Right lobe of liver (tissue), 6 donors: ENCODE measurements at regions not wholly inside any gene's neighbourhood (a gene's known extent, or its start where the extent isn't known, plus 50 kb on each side); places are given as distances from the start of the nearest gene placed in this dataset.

Source experiments
- ATAC-seq, 4 donors: fragments of 200-7000 bp; cut with Tn5 transposase; one replicate each; pipeline ENCODE4 v1.9.1; 2020; ENCODE audit warnings: mild to moderate bottlenecking in 4 of 4, moderate library complexity in 4 of 4
- DNase-seq, 3 donors: peaks; one replicate each; pipeline ENCODE4 v3.0.0-alpha.2; 2020
- H3K27ac ChIP-seq, 3 donors: fragments of 200-600 bp; one replicate each; pipeline ENCODE4 v1.8.0; 2022
- H3K27me3 ChIP-seq, 2 donors: fragments of 200-600 bp; one replicate each; pipeline ENCODE4 v1.8.0; 2022
- H3K36me3 ChIP-seq, 4 donors: fragments of 200-600 bp; sonication (generic) in 1 of 4; one replicate each; pipeline versions ENCODE4 v1.5.1 to v1.8.0; 2017 to 2022; ENCODE audit warnings: control low read depth in 1 of 4
- H3K4me1 ChIP-seq, 4 donors: fragments of 200-600 bp; sonication (generic) in 1 of 4; one replicate each; pipeline versions ENCODE4 v1.5.1 to v1.8.0; 2017 to 2022; ENCODE audit warnings: control low read depth in 1 of 4
- H3K4me3 ChIP-seq, 3 donors: fragments of 200-600 bp; one replicate each; pipeline ENCODE4 v1.8.0; 2022
- H3K9me3 ChIP-seq, 4 donors: fragments of 200-600 bp; sonication (generic) in 1 of 4; one replicate each; pipeline versions ENCODE4 v1.5.1 to v1.8.0; 2017 to 2022; ENCODE audit warnings: control low read depth in 1 of 4
- POLR2A ChIP-seq: fragments of 450-650 bp; IDR thresholded peaks from one replicate; pipeline ENCODE4 v1.6.1; 2017; ENCODE audit warnings: antibody characterized with exemption, mild to moderate bottlenecking
- WGBS: methylation state at CpG from one replicate; pipeline ENCODE4 v1.1.6; 2018; ENCODE audit warnings: low coverage, low lambda C conversion rate; ENCODE audit not compliant: insufficient coverage; ENCODE audit errors: missing lambda C conversion rate; 5-methylcytosine and 5-hydroxymethylcytosine counted together
- intact Hi-C, 2 donors: fragments of 100-400 bp; cut with DNase I; formaldehyde crosslinking; loops; one replicate each; pipeline versions ENCODE4 v1.11.2 to v1.14.1; 2022
- TF ChIP-seq, protein P1 (sequence below), 4 donors: fragments of 200-600 bp in 3 of 4; fragments of 450-650 bp in 1 of 4; IDR thresholded peaks; one replicate each; pipeline versions ENCODE4 v1.5.1 to v1.8.0; 2016 to 2022; ENCODE audit warnings: antibody characterized with exemption in 4 of 4, mild to moderate bottlenecking in 2 of 4
- donor health status: DM: no; HTN: yes; CAD: no.
- donor health status: DM: no; HTN: no; CAD: no.
- donor health status: DM: no; HTN: no; CAD: no.
- donor health status: DM: no; HTN: yes; CAD: no.
- donor health status: DM: no; HTN: yes; CAD: no.

DNA sequence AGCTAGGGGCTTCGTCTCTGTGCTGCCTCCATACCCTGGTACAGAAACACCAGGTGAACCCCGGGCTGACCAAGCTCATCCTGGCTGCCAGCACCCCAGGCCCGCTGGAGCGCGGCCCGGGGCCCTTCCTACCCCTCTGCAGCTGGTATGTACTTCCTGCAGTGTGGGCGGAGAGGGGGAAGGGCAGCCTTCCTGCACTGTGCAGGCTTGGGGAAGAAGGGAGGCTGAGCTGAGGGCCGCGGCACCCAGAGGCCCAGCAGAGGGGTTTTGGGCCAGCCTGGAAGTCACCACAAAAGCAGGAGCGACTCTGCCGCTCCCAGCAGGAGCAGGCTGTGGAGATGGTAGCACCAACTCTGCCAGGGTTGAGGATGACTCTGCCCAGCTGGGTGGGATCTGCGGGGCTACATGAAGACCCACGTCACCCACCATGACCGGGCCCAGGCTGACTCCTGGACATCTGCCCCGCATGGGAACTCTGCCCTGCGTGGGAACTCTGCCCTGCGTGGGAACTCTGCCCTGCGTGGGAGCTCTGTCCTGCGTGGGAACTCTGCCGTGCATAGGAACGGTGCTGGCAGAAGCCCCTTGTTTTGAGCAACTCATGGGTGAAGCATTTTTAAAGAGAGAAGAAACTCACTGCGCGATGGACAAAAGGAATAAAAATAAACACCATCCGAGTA lies 273.3 kb downstream of the NDUFA10 start:
- no peak for TF ChIP-seq POLR2A
- TF ChIP-seq, protein P1, sequence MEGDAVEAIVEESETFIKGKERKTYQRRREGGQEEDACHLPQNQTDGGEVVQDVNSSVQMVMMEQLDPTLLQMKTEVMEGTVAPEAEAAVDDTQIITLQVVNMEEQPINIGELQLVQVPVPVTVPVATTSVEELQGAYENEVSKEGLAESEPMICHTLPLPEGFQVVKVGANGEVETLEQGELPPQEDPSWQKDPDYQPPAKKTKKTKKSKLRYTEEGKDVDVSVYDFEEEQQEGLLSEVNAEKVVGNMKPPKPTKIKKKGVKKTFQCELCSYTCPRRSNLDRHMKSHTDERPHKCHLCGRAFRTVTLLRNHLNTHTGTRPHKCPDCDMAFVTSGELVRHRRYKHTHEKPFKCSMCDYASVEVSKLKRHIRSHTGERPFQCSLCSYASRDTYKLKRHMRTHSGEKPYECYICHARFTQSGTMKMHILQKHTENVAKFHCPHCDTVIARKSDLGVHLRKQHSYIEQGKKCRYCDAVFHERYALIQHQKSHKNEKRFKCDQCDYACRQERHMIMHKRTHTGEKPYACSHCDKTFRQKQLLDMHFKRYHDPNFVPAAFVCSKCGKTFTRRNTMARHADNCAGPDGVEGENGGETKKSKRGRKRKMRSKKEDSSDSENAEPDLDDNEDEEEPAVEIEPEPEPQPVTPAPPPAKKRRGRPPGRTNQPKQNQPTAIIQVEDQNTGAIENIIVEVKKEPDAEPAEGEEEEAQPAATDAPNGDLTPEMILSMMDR (IDR thresholded peaks at IDR 0.05), result no peak
- peak in 1 of 3 donors; percentile 52 for DNase-seq

DNA sequence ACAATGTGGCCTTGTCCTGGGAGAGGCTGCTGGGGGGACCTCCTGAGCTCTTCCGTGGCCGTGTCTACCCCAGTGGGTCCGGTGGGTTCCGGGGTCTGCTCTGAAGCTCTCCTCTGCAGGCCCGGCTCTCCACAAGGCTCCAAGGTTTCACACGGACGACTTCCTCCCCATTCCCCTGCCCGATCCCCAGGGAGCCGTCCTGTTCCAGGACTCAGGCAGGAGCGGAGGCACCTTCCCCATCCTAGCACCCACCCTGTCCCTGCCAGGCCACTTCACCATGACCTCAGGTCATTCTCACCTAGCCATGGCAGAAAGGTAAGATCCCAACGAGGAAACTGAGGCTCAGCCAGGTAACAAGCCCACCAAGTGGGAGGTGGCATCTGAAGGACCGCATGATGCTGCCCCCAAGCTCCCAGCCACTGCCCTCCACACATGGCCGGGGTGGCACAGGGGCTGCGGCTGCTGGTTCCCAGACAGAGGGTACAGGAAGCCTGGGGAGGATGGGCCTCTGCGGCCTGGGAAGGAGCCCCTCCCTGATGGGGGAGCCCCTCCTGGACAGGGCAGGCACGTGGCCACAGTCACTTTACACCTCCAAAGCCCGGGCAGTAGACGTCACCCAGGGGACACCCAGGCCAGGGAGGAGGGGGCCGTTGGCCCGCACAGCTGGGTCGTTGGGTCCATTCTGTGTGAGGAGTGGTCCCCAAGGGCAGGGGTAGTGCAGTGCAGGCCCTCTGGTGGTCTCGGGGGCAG lies 274.0 kb downstream of the NDUFA10 start:
- Histone ChIP-seq H3K9me3 (no peaks in the 10 kb centered on the region), H3K27me3 (no peaks in the 10 kb centered on the region), H3K4me1 (no peaks in the 10 kb centered on the region), H3K27ac (no peak overlapping the region), H3K36me3 (no peaks in the 10 kb centered on the region), H3K4me3 (no peak overlapping the region)
- ATAC-seq (peak in 2 of 4 donors; percentile 3 to 17), DNase-seq (peak in 1 of 3 donors; percentile 46)
- TF ChIP-seq POLR2A, result no peak
- TF ChIP-seq, protein P1 (IDR thresholded peaks at IDR 0.05), result no peak
- WGBS, result 68% methylated on average over 4 of the region's 22 CpGs
- intact Hi-C loops, result no loop called here

More for the DNA sequence above, 273.3 kb downstream of the NDUFA10 start:
- 74% methylated on average over 9 of the region's 24 CpGs for WGBS
- intact Hi-C loops, result no loop called here
- H3K27me3 ChIP-seq, result no peaks in the 10 kb centered on the region
- H3K9me3 ChIP-seq, result no peaks in the 10 kb centered on the region
- ATAC-seq, result peak; percentile 39 to 65 (median 54)
- no peaks in the 10 kb centered on the region for H3K4me1 ChIP-seq
- H3K27ac ChIP-seq, result no peak overlapping the region
- H3K4me3 ChIP-seq, result no peak overlapping the region
- H3K36me3 ChIP-seq, result no peaks in the 10 kb centered on the region

DNA sequence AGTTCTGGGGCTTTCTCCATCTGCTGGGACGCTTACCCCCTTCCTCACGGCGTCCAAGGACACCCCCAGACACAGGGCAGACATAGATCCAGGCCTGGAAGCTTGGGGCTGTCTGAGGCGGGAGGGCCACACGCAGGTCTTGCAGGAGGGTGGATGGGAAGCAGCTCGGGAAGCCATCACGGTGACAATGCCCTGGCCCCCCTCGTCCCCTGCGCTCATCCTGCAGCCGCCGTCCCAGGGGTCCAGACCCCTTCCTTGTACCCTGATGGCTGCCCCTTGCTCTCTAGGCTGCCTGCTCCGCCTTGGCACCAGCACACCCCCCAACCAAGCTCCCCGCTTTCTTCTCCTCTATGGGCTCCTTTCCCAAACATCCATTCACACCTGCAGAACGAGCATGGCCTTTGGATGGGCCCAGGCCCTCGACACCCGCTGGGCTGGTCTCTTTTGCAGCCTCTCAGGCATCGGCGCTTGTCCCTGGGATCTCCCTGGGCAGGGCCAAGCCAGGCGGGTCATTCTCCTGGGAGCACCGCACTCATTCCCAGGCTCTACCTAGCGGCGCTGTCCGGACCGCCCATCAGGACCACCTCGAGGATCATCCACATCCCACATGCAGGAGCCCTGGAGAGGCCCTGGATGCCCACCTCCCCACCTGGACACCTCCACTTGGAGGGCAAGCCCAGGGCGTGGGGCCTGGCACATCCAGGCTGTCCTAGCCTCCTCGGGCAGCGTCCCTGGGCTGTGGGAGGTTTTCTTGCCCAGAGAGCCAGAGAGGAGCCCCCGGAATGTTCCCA lies 274.9 kb downstream of the NDUFA10 start:
- Histone ChIP-seq H3K4me3 (no peak overlapping the region), H3K36me3 (no peaks in the 10 kb centered on the region), H3K9me3 (no peaks in the 10 kb centered on the region), H3K27me3 (no peaks in the 10 kb centered on the region), H3K27ac (no peak overlapping the region), H3K4me1 (no peaks in the 10 kb centered on the region)
- TF ChIP-seq, protein P1 (IDR thresholded peaks at IDR 0.05), result no peak
- TF ChIP-seq POLR2A, result no peak
- intact Hi-C loops, result no loop called here
- ATAC-seq, result no peak
- 79% methylated on average over 12 of the region's 29 CpGs for WGBS
- DNase-seq, result peak in 1 of 3 donors; percentile 44

DNA sequence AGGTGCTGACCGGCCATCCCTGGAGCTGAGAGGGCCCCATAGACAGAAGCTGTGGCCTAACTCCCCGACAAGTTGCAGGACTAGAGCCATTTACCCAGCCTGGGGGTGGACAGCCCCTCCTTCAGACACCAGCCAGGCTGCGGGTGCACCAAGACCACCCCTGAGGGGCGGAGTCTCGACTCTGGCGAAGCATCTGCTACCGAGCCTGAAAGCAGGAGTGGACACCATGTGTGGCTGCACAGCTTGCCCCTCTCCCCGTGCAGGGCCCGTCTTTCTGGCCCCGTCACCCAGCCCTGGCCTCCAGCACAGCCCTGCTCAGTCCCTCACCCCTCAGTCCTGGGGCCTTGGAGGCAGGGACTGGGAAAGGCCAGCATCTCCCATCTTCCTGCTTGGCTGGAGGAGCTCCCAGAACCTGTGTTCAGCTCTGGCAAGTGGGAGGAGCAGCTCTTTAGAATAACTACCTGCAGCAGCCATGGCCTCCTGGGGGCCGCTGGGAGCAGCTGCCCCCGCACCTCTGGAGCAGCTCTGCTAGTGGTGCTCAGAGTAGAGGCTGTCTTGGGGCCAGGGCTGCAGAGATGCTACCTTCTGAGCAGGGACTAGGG lies 275.8 kb downstream of the NDUFA10 start:
- H3K4me3 ChIP-seq, result no peak overlapping the region
- no peaks in the 10 kb centered on the region for H3K36me3 ChIP-seq
- no peaks in the 10 kb centered on the region for H3K9me3 ChIP-seq
- TF ChIP-seq POLR2A, result no peak
- TF ChIP-seq, protein P1 (IDR thresholded peaks at IDR 0.05), result no peak
- H3K27ac ChIP-seq, result no peak overlapping the region
- DNase-seq, result peak in 1 of 3 donors; percentile 39
- H3K27me3 ChIP-seq, result no peaks in the 10 kb centered on the region
- intact Hi-C loops, result no loop called here
- 50% methylated on average over 2 of the region's 12 CpGs for WGBS
- H3K4me1 ChIP-seq, result no peaks in the 10 kb centered on the region
- no peak for ATAC-seq
